Ureter (tissue), 1 donor: ENCODE measurements at regions not wholly inside any gene's neighbourhood (a gene's known extent, or its start where the extent isn't known, plus 50 kb on each side); places are given as distances from the start of the nearest gene placed in this dataset.

Source experiments
- DNase-seq: peaks from one replicate; pipeline ENCODE4 v3.0.0-alpha.2; 2020; ENCODE audit warnings: low spot score
- donor health status: DM: yes; HTN: yes; CAD: no.

DNA sequence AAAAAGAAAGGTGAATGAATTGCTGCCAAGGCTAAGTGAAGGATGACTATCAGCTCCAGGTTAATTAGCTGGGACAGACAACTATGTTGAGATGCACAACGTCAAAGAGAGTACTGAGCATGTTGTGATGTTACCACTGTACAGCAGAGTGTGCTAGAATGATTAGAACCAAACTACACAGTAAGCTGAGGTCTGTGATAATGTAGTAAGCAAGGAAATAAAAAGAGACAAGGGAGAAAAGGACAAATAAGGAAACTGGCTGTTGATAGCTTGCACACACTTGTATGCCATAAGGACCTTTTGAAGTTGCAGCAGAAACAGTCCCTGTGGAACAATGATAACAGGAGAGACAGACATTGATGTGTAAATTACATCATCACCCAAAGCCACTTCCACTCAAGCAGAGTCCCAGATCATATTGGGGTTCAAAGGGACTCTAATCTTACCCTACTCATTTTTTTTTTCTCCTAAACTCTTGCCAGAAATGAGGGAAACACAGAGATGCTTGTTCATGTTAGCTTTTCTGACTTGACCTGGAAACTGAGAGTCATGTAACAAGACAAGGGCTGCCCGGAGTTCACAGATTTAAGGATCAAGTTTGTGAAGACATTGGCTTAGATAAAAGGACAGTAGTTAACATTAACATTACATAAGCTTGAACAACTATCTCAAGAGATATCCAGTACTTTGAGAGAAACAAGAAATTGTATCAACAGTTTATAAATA is 189.9 kb downstream of the CENPW start:
- no peak for DNase-seq

- DNase-seq = no peak
These were observed 190.9 kb downstream of the CENPW start for GRCh38 chr6:126530775-126531174.

- DNase-seq = no peak
These were observed 191.4 kb downstream of the CENPW start for GRCh38 chr6:126531286-126531685.

DNA sequence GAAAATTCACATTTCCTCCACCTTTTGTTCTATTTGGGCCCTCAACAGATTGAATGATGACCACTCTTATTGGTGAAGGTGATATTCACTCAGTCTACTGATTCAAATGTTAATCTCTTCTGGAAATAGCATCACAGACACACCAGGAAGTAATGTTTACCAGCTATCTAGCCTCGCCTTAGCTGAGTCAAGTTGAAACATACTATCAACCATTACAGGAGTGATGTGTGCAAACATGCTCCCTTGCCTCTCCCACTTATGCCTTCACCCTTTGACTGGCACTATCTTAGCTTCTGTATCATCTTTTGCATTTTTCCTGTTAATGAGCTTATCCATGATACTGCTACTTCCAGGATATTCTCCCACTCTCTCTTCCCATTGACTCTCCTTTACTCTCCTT is 191.9 kb downstream of the CENPW start:
- no peak for DNase-seq

DNA sequence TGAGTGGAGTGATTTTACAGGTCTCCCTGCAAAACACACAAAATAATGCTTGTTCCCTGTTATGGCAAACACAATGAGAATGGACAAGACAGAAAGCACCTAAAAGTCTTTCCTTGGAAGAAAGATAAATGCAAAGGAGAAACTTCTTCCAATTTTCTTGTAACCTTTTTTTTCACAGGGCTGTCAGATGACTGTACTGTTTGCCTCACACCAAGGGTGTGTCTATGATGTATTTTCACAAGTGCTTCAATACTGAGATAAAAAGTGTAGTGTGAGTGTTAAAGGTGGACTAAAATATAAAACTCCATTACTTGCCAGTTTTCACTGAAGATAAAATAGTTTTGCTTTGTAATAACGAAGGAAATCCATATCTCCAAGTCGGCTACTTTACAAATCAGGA is 194.5 kb downstream of the CENPW start:
- DNase-seq = no peak

DNA sequence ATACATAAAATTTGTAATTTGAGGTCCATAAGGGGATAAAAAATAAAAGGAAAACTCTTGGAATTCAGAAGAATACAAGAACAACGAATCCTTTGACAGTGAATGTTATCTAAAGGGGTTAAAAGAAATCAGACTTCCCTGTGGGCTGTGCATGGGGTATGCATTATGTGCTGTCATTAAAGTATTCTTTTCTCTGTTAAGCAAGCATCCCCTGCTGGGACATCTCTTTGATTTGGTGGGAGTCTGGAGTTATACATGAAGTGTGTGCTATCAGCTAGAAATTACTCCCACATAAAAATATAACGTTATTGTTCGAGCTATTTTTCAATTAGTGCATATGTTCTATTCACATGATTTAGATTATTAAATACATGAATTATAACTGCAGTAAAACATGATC is 195.2 kb downstream of the CENPW start:
- DNase-seq = no peak

- DNase-seq = no peak
These were observed 195.7 kb downstream of the CENPW start for GRCh38 chr6:126535595-126535994.

DNA sequence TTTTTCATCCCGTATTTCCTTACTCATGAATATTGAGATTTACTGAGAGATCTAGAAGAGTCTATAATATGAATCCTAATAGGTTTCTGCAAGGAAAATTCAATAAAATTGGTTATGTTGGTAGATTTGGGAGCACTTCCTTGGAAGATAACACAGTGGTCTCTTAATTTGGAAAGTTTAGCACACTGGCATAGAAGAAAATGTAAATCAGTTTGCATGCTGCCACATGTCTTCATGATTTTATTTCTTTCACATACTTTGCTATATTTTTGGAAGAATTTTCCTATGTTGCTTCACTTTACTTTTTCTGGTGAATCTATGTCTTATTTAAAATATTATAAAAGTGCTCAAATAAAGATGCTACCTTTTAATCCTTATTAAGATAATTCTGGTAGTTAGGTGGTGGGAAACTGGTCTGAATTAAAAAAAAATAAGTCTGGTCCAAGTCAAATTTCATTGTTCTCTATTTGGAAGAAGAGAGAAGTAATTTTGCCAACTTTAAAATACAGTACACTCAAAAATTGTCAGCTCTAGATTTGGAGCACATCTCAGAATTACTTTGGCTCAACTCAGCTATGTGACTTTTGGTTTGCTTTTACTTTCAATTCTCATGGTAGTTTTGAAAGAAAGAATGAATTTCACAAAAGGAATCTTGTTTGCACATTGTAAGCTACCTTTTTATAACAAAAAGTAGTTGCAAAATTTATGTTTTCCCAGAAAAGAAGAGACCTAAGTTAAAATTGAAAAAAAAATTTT is 197.3 kb downstream of the CENPW start:
- no peak for DNase-seq

DNA sequence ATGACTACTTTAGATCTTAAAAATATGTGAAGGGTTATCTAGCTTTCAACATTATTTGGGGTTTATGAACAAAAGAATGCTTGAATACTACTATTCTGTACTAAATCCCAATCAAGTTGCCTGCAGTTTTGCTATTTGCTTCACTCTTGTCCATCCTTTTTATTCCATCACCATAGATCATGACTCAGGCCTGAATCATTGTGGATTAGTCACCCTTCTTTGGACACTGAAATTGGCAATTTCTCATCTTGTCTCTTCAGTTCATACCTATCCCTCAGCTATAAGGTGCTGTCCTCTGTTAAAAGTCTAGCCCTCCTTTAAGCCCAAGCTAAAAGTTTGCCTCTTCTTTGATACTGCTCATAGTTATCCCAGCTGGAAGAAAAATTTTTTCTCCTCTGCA is 199.1 kb downstream of the CENPW start:
- DNase-seq = no peak

DNA sequence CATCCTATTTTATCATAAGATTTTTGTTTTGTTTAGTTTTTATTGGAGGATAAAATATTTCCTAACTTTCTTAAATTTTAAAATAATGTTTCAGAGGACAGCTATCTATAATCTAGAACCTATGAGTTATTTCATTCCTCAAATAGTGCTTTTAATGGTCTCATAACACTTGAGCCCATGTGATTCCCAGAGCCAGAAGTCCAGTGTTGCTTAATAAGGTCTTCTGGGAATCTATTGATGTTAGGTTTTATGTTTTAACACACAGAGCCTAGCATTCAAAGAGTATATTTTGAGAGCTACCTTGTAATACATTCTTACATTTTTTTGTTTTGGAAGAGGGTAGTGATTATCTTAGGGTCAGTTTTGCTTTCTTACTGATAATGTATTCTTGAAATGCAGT is 200.2 kb downstream of the CENPW start:
- no peak for DNase-seq

- DNase-seq = no peak
These were observed 202.0 kb downstream of the CENPW start for GRCh38 chr6:126541806-126542491.

DNA sequence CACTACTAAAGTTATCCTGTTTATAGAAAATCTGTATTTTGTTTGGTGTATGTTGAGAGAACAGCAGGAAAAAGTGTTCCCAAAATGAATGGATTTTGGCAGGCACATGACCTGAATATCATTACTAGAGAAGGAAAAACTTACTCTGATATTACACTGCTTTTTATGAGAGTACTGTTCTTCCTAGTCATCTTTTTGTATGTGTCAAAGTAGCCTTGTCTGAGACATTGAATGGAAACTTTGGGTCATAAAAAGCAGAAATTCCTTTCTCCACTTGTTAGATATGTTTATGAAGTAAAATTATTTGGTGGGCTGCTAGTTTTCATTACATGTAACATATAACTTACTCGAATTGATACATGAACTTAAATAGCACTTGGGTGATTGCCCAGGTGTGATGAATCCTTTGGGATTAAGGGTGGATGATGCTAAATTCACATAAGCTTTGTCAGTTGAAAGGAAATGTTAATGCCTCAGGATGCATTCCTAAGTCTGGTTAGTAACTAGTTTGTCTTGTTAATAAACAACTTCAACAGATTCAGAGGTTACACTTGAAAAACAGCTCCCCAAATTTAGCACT is 206.7 kb downstream of the CENPW start:
- no peak for DNase-seq

- no peak for DNase-seq
These were observed 208.4 kb downstream of the CENPW start for GRCh38 chr6:126548300-126548699.

GRCh38 chr6:126550323-126550722 is 210.4 kb downstream of the CENPW start:
- no peak for DNase-seq

DNA sequence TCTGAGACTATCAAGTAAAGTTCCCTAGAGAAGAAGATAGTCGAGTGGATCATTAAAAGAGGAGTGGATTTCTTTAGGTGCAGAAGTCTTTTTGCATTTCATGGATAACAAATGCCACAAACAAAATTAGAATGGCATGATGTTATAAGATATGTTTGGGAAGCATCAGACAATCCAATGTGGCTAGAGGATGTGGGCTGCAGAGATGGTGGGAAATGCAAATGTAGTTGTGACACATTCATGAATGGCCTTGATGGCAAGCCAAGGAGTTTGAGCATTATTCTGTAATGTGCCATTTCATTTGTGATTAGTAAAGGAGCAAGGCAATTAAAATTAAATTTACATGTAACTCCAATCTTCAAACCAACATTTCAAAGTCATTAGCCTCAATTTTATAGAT is 211.9 kb downstream of the CENPW start:
- no peak for DNase-seq

DNA sequence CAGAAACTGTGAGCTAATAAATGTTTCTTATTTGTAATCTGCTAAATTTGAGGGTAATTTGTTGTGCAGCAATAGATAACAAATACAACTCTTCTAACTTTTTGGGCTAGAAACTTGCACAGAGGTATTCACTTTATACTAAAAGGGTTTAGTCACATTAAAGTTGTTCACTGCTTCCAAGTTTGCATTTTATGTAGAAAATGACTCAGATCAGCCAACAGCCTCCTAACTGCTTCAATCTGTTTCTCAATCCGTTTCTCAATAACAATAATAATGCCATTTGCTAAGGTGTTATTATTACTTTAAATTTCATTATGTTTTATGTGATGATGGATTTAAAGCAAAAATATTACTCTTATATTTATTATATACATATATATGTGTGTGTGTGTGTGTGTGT is 213.9 kb downstream of the CENPW start:
- DNase-seq = no peak

- no peak for DNase-seq
These were observed 230.6 kb downstream of the CENPW start for GRCh38 chr6:126570507-126570906.

GRCh38 chr6:126574301-126574700 is 234.4 kb downstream of the CENPW start:
- no peak for DNase-seq

GRCh38 chr6:126581316-126581715 is 241.4 kb downstream of the CENPW start:
- no peak for DNase-seq

GRCh38 chr6:126600258-126600916 is 260.5 kb downstream of the CENPW start:
- DNase-seq = no peak

DNA sequence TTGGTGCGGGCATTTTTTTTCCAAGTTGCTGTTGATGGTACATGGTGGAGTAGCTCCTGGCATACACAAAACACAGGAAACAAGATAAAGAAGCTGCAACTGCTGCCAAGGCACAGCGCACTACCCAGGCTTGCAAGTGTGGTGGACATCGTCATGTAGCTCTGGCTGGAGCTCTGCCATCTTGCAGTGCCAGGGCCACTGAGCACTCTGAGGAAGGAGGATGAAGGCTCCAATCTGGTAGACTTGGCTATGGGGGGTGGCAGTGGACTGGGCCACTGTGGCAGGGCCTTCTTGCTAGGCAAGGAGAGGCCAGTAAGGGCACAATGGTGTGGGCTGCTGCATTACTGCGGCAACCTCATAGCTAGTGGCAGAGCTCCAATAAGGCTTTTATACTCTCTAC is 263.5 kb downstream of the CENPW start:
- DNase-seq = no peak

- DNase-seq = no peak
These were observed 265.2 kb downstream of the CENPW start for GRCh38 chr6:126605089-126605488.
